ENCODE measurements at regions not wholly inside any gene's neighbourhood (a gene's known extent, or its start where the extent isn't known, plus 50 kb on each side); places are given as distances from the start of the nearest gene placed in this dataset.
A peak's percentile ranks its signal among the peaks of the same experiment; 100 is the strongest.

GRCh38 chr1:238980053-238980452 lies 406.3 kb upstream of the CHRM3 start:
- no peak overlapping the region for H3K9ac ChIP-seq (ENCODE audit: low read length)
- FAIRE-seq (no peak), DNase-seq (ENCODE audit: low read depth) (no peak)
- Mint-ChIP-seq H3K27me3 (ENCODE audit: low read depth, unreplicated experiment) (no peaks in the 10 kb centered on the region), H3K27ac (ENCODE audit: unreplicated experiment) (no peak overlapping the region), H3K36me3 (ENCODE audit: low read depth, unreplicated experiment) (no peaks in the 10 kb centered on the region), H3K4me3 (ENCODE audit: unreplicated experiment) (no peak overlapping the region), H3K9me3 (ENCODE audit: unreplicated experiment) (no peaks in the 10 kb centered on the region), H3K4me1 (ENCODE audit: low read depth, unreplicated experiment) (peaks cover 2% of the 10 kb centered on the region)
- H2AFZ ChIP-seq (ENCODE audit: low read depth, low read length) = no peak overlapping the region
- H3K36me3 ChIP-seq (ENCODE audit: insufficient read depth, low read length) = no peaks in the 10 kb centered on the region
- no peaks in the 10 kb centered on the region for H3K9me3 ChIP-seq (ENCODE audit: insufficient read depth, low read depth, low read length)
- no peak overlapping the region for H3K4me2 ChIP-seq (ENCODE audit: low read length)
- no peaks in the 10 kb centered on the region for H3K27me3 ChIP-seq (ENCODE audit: insufficient read depth, low read length)
- no peak for TF ChIP-seq CTCF (IDR thresholded peaks at IDR 0.05; ENCODE audit: insufficient read depth, low read depth, low read length)
- TF ChIP-seq EZH2 (IDR thresholded peaks at IDR 0.05; ENCODE audit: insufficient read depth, low read length) = no peak
- no peaks in the 10 kb centered on the region for H3K4me1 ChIP-seq (ENCODE audit: insufficient read depth, low read length)
- no peaks in the 10 kb centered on the region for H4K20me1 ChIP-seq (ENCODE audit: insufficient read depth, low read length)
- no peaks in the 10 kb centered on the region for H3K79me2 ChIP-seq (ENCODE audit: insufficient read depth, low read length)
- H3K27ac ChIP-seq (ENCODE audit: low read depth, low read length) = no peak overlapping the region
- no peak overlapping the region for H3K4me3 ChIP-seq (ENCODE audit: insufficient read depth, low read depth, low read length)

GRCh38 chr1:238964631-238965030 lies 421.7 kb upstream of the CHRM3 start:
- Histone ChIP-seq H3K27ac (ENCODE audit: low read depth, low read length) (no peak overlapping the region), H3K4me3 (ENCODE audit: insufficient read depth, low read depth, low read length) (no peak overlapping the region), H3K9me3 (ENCODE audit: insufficient read depth, low read depth, low read length) (no peaks in the 10 kb centered on the region), H3K79me2 (ENCODE audit: insufficient read depth, low read length) (no peaks in the 10 kb centered on the region), H3K27me3 (ENCODE audit: insufficient read depth, low read length) (no peaks in the 10 kb centered on the region), H4K20me1 (ENCODE audit: insufficient read depth, low read length) (no peaks in the 10 kb centered on the region), H2AFZ (ENCODE audit: low read depth, low read length) (no peak overlapping the region), H3K4me1 (ENCODE audit: insufficient read depth, low read length) (peaks cover 11% of the 10 kb centered on the region), H3K36me3 (ENCODE audit: insufficient read depth, low read length) (no peaks in the 10 kb centered on the region), H3K9ac (ENCODE audit: low read length) (no peak overlapping the region), H3K4me2 (ENCODE audit: low read length) (no peak overlapping the region)
- DNase-seq (ENCODE audit: low read depth) (no peak), FAIRE-seq (no peak)
- Mint-ChIP-seq H3K27me3 (ENCODE audit: low read depth, unreplicated experiment) (no peaks in the 10 kb centered on the region), H3K36me3 (ENCODE audit: low read depth, unreplicated experiment) (no peaks in the 10 kb centered on the region), H3K9me3 (ENCODE audit: unreplicated experiment) (no peaks in the 10 kb centered on the region), H3K27ac (ENCODE audit: unreplicated experiment) (no peak overlapping the region), H3K4me1 (ENCODE audit: low read depth, unreplicated experiment) (peaks cover 11% of the 10 kb centered on the region), H3K4me3 (ENCODE audit: unreplicated experiment) (no peak overlapping the region)
- no peak for TF ChIP-seq CTCF (IDR thresholded peaks at IDR 0.05; ENCODE audit: insufficient read depth, low read depth, low read length)
- TF ChIP-seq EZH2 (IDR thresholded peaks at IDR 0.05; ENCODE audit: insufficient read depth, low read length) = no peak

GRCh38 chr1:238962941-238963340 lies 423.4 kb upstream of the CHRM3 start:
- H3K36me3 Mint-ChIP-seq (ENCODE audit: low read depth, unreplicated experiment) = no peaks in the 10 kb centered on the region
- Histone ChIP-seq H3K27me3 (ENCODE audit: insufficient read depth, low read length) (no peaks in the 10 kb centered on the region), H4K20me1 (ENCODE audit: insufficient read depth, low read length) (no peaks in the 10 kb centered on the region), H3K4me3 (ENCODE audit: insufficient read depth, low read depth, low read length) (no peak overlapping the region), H3K27ac (ENCODE audit: low read depth, low read length) (no peak overlapping the region), H3K9ac (ENCODE audit: low read length) (no peak overlapping the region), H3K36me3 (ENCODE audit: insufficient read depth, low read length) (no peaks in the 10 kb centered on the region), H3K79me2 (ENCODE audit: insufficient read depth, low read length) (no peaks in the 10 kb centered on the region), H3K4me1 (ENCODE audit: insufficient read depth, low read length) (peaks cover 11% of the 10 kb centered on the region), H3K9me3 (ENCODE audit: insufficient read depth, low read depth, low read length) (no peaks in the 10 kb centered on the region), H2AFZ (ENCODE audit: low read depth, low read length) (no peak overlapping the region), H3K4me2 (ENCODE audit: low read length) (no peak overlapping the region)
- no peaks in the 10 kb centered on the region for H3K27me3 Mint-ChIP-seq (ENCODE audit: low read depth, unreplicated experiment)
- H3K27ac Mint-ChIP-seq (ENCODE audit: unreplicated experiment) = no peak overlapping the region
- DNase-seq (ENCODE audit: low read depth) (peak; percentile 28), FAIRE-seq (no peak)
- TF ChIP-seq CTCF (IDR thresholded peaks at IDR 0.05; ENCODE audit: insufficient read depth, low read depth, low read length) (no peak), EZH2 (IDR thresholded peaks at IDR 0.05; ENCODE audit: insufficient read depth, low read length) (no peak)
- H3K9me3 Mint-ChIP-seq (ENCODE audit: unreplicated experiment) = no peaks in the 10 kb centered on the region
- no peak overlapping the region for H3K4me3 Mint-ChIP-seq (ENCODE audit: unreplicated experiment)
- peaks cover 11% of the 10 kb centered on the region for H3K4me1 Mint-ChIP-seq (ENCODE audit: low read depth, unreplicated experiment)

All from astrocyte (in vitro differentiated cells and primary cell).